ENCODE measurements at regions not wholly inside any gene's neighbourhood (a gene's known extent, or its start where the extent isn't known, plus 50 kb on each side); places are given as distances from the start of the nearest gene placed in this dataset.

DNA sequence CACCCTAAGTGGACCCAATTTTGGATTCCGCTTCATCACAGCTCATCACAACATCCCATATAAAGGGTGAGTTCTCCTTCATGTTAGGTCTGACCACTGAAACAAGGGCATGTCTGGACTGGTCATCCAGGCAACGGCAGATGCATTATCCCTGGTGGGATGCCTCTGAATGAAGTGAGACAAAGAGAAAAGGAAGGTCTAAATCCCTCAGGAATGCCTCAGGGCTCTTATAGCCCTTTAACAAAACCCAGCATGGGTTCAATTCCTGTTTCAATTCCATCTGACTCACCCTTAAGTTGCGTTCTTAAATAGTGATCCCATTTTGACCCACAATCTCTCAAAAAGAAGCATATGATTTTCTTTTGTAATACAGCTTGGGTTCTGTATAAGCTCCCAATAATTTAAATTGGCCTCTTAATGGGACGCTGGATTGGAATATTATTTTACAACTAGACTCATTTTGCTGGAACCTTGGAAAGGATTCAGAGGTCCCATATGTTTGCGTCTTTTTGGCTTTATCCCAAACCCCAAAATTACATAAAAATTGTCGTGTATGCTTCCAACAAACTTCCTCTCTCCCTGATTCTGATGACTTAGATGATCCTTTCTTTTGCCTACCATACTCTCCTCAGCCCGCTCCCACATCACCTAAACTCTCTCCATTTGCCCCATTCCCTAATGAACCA, 287.4 kb upstream of the ZP4 start:
- H3K27ac Mint-ChIP-seq (ENCODE audit: unreplicated experiment): no peak overlapping the region
- no peak overlapping the region for H3K4me3 Mint-ChIP-seq (ENCODE audit: unreplicated experiment)
- no peaks in the 10 kb centered on the region for H3K4me1 Mint-ChIP-seq (ENCODE audit: low read depth)
- TF ChIP-seq, protein P1, sequence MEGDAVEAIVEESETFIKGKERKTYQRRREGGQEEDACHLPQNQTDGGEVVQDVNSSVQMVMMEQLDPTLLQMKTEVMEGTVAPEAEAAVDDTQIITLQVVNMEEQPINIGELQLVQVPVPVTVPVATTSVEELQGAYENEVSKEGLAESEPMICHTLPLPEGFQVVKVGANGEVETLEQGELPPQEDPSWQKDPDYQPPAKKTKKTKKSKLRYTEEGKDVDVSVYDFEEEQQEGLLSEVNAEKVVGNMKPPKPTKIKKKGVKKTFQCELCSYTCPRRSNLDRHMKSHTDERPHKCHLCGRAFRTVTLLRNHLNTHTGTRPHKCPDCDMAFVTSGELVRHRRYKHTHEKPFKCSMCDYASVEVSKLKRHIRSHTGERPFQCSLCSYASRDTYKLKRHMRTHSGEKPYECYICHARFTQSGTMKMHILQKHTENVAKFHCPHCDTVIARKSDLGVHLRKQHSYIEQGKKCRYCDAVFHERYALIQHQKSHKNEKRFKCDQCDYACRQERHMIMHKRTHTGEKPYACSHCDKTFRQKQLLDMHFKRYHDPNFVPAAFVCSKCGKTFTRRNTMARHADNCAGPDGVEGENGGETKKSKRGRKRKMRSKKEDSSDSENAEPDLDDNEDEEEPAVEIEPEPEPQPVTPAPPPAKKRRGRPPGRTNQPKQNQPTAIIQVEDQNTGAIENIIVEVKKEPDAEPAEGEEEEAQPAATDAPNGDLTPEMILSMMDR (IDR thresholded peaks at IDR 0.05): no peak
- no peaks in the 10 kb centered on the region for H3K27me3 Mint-ChIP-seq (ENCODE audit: low read depth)
- DNase-seq (ENCODE audit: low spot score): no peak
- H3K36me3 Mint-ChIP-seq (ENCODE audit: low read depth): no peaks in the 10 kb centered on the region
- peaks cover 23% of the 10 kb centered on the region for H3K9me3 Mint-ChIP-seq (ENCODE audit: low read depth)

DNA sequence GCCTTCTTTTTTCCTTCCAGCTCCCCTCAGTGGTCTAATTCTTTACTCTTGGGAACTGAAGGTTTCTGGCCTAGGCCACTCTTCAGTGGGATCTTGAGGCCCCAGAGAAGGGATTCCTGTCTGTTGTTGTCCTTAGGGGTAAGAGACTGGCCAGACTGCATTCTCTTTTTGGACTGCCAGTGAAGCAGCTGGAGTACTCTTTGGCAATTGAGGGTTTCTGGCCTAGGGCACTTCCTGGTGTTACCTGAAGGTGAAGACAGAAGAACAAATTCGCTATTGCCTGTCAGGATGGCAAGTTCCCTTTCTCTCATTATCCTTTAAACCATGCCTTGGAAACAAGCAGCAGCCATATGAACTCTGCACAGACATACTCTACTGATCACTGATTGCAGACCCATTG, 286.6 kb upstream of the ZP4 start:
- Mint-ChIP-seq H3K27me3 (ENCODE audit: low read depth) (no peaks in the 10 kb centered on the region), H3K9me3 (ENCODE audit: low read depth) (peaks cover 18% of the 10 kb centered on the region), H3K36me3 (ENCODE audit: low read depth) (no peaks in the 10 kb centered on the region), H3K4me1 (ENCODE audit: low read depth) (no peaks in the 10 kb centered on the region), H3K4me3 (ENCODE audit: unreplicated experiment) (no peak overlapping the region), H3K27ac (ENCODE audit: unreplicated experiment) (no peak overlapping the region)
- no peak for DNase-seq (ENCODE audit: low spot score)
- TF ChIP-seq, protein P1 (IDR thresholded peaks at IDR 0.05): no peak

- TF ChIP-seq, protein P1 (IDR thresholded peaks at IDR 0.05): no peak
- no peaks in the 10 kb centered on the region for H3K27me3 Mint-ChIP-seq (ENCODE audit: low read depth)
- no peak overlapping the region for H3K4me3 Mint-ChIP-seq (ENCODE audit: unreplicated experiment)
- no peaks in the 10 kb centered on the region for H3K36me3 Mint-ChIP-seq (ENCODE audit: low read depth)
- DNase-seq (ENCODE audit: low spot score): no peak
- no peak overlapping the region for H3K27ac Mint-ChIP-seq (ENCODE audit: unreplicated experiment)
- H3K4me1 Mint-ChIP-seq (ENCODE audit: low read depth): no peaks in the 10 kb centered on the region
- peaks cover 11% of the 10 kb centered on the region for H3K9me3 Mint-ChIP-seq (ENCODE audit: low read depth)
Measured at GRCh38 chr1:238176441-238176840, 285.7 kb upstream of the ZP4 start.

DNA sequence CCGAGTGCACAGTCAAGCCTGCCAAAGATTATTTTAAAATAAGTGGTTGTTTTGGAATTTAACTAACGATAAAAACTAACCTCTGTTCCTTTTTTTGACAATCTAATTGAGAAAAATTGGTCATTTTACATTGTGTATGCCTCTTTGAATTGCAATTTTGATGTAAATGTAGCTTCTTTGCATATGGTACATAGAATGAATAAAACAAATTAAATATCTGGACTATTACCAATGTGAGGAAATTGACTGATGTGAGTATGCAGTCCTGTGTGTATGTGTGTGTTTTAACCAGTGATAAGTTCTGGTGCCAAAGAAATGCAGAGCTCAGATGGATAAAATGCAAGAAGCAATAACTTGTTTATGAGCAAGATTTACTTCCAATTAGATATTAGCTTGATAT, 281.3 kb upstream of the ZP4 start:
- Mint-ChIP-seq H3K36me3 (ENCODE audit: low read depth) (no peaks in the 10 kb centered on the region), H3K9me3 (ENCODE audit: low read depth) (peaks cover 2% of the 10 kb centered on the region), H3K27me3 (ENCODE audit: low read depth) (peaks cover 2% of the 10 kb centered on the region), H3K4me1 (ENCODE audit: low read depth) (no peaks in the 10 kb centered on the region), H3K4me3 (ENCODE audit: unreplicated experiment) (no peak overlapping the region), H3K27ac (ENCODE audit: unreplicated experiment) (no peak overlapping the region)
- DNase-seq (ENCODE audit: low spot score): no peak
- TF ChIP-seq, protein P1 (IDR thresholded peaks at IDR 0.05): no peak

DNA sequence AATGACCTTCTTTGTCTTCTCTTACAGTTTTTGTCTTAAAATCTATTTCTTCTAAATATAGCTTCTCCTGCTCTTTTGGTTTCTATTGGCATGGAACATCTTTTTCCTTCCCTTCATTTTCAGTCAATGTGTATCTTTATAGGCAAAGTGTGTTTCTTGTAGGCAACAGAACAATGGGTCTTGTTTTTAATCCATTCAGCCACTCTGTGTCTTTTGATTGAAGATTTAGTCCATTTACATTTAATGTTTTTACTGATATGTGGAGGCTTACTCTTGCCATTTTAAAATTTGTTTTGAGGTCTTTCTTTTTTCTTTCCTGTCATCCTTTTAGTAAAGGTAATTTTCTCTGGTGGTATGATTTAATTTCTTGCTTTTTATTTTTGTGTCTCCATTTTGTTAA, 271.2 kb upstream of the ZP4 start:
- TF ChIP-seq, protein P1 (IDR thresholded peaks at IDR 0.05): no peak
- Mint-ChIP-seq H3K27me3 (ENCODE audit: low read depth) (no peaks in the 10 kb centered on the region), H3K36me3 (ENCODE audit: low read depth) (no peaks in the 10 kb centered on the region), H3K4me3 (ENCODE audit: unreplicated experiment) (no peak overlapping the region), H3K27ac (ENCODE audit: unreplicated experiment) (no peak overlapping the region), H3K9me3 (ENCODE audit: low read depth) (peaks cover 48% of the 10 kb centered on the region), H3K4me1 (ENCODE audit: low read depth) (no peaks in the 10 kb centered on the region)
- DNase-seq (ENCODE audit: low spot score): no peak

Measured in chondrocyte (in vitro differentiated cells).